HL-60/S4 (cell line): ENCODE measurements at regions not wholly inside any gene's neighbourhood (a gene's known extent, or its start where the extent isn't known, plus 50 kb on each side); places are given as distances from the start of the nearest gene placed in this dataset.

ENCODE experiments used
- in situ Hi-C: fragments of 300-500 bp; cut with MboI; formaldehyde crosslinking; loops from 2 replicates; pipeline ENCODE4 v1.14.3; 2022; ENCODE audit warnings: low sequenced_read_pairs

DNA sequence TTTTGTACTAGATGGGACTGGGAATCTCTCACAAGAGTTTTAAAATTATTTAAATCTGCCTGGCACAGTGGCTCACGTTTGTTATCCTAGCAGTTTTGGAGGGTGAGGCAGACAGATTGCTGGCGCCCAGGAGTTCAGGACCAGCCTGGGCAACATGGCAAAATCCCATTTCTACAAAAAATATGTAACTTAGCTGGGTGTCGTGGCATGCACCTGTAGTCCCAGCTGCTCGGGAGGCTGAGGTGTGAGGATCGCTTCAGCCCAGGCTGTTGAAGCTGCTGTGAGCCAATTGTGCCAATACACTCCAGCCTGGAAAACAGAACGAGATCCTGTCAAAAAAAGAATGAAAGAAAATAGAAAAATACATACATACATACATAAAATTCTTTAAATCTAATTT, 685.7 kb upstream of the PIK3C3 start:
- in situ Hi-C loops: no loop called here

DNA sequence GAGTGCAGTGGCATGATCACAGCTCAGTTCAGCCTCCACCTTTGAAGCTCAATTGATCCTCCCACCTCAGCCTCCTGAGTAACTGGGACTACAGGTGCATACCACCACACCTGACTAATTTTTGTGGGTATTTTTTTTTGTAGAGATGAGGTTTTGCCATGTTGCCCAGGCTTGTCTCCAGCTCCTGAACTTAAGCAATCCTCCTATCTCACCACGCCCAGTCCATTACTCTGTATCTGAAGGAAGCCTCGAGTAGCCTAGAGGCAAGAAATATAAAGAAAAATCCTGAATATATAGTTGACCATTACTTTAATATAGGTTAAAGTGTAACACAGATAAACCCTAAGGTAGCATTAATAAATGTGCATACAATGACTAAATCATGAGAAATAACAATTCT, 686.8 kb upstream of the PIK3C3 start:
- in situ Hi-C loops: no loop called here

DNA sequence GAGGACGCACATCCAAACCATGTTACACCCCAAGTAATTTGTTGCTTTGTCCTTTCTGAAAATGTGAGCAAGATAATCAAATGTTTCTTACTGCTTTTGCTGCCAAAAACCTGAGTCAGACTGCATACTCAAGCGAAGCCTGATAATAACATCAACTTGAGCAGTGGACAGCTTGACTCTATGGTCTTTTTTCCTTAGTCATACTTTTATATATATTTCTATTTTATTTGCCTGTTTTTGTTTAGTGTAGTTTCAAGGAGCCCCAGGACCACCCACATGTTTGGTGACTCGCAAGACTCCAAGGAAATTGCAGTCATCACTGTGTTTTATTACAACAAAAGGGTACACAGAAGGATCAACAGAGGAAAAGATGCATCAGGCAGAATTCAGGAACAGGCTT, 688.4 kb upstream of the PIK3C3 start:
- in situ Hi-C loops: no loop called here

DNA sequence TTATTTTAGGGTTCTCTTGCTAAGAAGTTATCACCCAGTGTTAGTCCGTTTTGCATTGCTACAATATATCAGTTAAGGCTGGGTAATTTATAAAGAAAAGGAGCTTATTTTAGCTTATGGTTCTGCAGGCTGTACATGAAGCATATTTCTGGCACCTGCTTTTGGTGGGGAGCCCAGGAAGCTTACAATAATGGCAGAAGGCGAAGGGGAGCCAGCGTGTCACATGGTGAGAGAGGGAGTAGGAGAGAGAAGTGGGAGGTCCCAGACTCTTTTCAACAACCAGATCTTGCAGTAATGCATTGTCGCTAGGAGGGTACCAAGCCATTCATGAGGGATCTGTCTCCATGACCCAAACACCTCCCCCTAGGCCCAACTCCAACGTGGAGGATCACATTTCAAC, 688.8 kb upstream of the PIK3C3 start:
- in situ Hi-C loops: no loop called here

DNA sequence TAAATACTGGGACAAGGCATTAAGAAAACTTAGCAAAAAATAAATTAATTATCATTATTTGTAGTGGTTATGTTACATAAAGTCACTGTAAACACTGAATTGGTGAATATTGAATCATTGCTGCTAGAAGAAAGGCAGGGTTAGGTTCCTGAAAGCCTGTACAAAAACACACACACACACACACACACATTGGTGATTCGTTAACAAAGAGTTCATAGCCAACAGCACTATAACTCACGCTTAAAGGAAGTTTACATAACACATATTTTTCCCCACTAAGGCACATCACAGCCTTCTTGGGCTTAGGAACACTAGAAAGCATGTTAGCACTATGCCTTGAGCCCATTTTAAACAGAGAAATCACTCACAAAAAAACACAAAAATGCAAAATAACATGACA, 690.0 kb upstream of the PIK3C3 start:
- in situ Hi-C loops: no loop called here

DNA sequence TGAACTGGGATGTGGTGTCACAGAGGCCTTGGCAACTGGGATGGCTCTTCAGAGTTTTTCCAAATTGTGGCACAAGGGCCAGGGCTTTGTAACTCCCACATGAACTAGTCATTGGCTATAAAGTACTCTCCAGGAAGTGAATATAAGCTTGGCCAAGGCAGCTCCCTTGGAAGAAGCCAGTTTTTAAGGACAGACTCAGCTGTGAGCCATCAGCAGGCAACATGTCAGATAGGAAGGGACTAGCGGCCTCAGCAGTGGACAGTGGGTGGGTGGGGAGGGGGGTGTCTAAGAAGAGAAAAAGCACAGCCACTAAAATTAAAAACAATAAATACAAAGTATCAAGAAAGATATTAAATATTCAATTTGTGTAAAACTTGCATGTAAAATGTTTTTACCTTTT, 691.1 kb upstream of the PIK3C3 start:
- in situ Hi-C loops: no loop called here

DNA sequence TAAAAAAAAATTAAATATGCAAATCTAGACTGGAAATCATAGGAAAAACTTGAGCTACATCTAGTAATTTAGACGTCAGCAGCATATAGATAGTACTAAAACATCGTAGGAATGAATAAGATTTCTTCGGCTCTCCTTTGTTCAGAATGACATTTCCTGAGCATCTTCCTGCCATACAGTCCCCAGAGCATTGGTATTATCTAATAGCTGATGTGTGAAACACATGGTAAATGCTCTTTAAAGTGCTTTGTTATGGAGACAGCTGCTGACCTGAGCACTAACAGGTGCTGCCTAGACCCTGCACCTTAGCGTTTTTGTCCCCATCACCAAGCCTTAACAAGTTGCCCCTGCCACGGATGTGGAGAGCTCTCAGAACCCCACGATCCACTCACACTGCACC, 692.3 kb upstream of the PIK3C3 start:
- in situ Hi-C loops: no loop called here

DNA sequence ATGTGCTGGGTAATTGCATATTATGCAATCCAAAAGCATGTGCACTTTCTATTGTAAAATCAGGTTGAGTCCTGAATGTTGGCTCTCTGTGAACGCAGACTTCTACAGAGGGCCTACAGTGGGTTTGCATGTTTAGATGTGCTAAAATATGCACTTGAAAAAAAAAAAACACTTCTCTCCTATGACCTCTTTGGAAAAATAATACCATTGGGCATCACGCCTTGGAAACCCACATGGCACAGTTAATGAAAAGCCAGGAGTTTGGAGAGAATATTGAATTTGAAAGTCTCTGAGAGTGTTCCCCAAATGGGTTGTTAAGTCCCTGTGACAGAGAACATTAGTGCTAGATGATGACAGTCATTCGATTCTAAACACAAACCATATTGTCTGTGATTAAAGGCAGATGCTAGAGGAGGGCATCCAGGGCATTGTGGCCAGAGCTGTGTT, 710.4 kb upstream of the PIK3C3 start:
- in situ Hi-C loops: no loop called here

DNA sequence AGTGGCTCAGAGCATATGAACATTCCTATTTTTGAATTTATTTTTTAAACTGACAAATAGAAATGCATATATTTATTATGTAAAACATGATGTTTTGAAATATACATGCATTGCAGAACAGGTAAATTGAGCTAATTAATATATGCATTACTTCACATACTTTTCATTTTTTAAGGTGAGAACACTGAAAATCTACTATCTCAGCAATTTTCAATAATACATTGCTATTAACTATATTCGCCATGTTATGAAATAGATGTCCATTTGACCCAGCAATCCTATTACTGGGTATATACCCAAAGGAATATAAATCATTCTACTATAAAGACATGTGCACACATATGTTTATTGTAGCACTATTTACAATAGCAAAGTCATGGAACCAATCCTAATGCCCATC, 717.7 kb upstream of the PIK3C3 start:
- in situ Hi-C loops: no loop called here

DNA sequence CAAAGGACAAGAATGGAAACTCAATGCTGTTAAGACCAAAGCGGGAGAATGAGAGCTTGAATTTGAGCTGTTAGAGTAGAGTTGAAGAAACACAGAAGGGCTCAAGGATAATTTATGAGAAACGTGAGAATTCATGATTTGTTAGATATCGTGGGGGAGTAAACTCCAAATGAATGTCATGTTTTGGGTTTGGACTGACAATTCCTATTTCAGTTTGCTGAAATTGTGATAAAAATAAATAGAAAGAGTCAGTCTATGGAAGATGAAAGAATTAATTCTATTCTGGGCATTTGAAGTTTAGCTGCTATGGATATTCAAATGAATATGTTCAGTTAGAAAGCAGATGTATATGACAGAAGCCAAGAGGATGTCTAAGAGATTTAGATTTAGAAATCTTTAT, 723.4 kb upstream of the PIK3C3 start:
- in situ Hi-C loops: no loop called here

DNA sequence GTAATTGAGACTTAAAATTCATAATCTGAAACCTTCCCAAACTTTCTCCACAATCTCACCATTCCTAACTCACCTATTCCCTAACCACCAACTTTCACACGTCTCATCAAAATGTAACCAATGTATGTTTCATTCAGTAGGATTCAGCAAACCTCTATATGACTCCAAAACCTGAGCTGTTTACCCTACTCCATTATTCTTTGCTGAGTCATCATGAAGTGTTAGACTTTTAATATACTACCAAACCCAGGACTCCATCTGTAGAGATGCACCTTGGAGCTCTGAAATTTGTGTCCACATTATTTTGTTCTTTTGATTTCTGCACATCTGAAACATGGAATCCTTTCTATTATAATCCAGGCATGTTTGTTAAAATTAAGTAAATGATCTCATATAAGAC, 727.0 kb upstream of the PIK3C3 start:
- in situ Hi-C loops: no loop called here

DNA sequence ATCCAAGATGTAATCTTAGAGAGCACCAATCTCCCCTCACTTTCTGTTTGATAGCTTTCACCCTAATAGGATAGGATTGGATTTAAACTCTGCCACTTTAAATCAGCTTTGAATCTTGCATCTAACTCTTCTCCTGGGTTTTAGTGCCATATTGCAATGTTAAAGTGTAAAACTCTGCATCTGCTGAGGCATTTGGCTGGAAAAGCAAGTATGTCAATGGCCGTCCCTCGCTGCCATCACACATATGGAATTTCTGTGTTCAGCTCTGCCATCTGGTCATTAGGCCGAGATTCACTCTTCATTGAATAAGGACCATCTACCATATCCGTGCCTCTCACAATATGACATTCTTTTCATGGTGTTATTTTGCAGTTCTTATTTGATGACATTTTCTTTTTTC, 728.1 kb upstream of the PIK3C3 start:
- in situ Hi-C loops: no loop called here

DNA sequence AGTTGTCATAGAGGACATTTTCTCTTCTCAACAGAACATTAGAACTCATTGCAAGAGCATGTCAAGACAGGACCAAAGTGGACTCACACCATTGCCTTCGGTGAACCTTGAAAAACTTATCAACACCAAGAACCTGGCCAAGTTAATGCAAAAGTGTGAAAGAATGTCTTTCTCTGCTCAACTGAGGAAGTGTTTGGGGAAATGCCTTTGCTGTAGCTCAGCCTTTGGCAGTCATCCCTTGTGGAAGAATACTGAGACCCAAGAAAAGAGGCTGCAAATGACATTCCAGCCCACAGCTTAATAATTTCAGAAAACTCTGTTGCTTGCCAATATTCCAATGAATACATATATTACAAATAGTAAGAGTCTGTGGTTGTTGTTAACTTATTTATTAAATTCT, 728.8 kb upstream of the PIK3C3 start:
- in situ Hi-C loops: no loop called here

DNA sequence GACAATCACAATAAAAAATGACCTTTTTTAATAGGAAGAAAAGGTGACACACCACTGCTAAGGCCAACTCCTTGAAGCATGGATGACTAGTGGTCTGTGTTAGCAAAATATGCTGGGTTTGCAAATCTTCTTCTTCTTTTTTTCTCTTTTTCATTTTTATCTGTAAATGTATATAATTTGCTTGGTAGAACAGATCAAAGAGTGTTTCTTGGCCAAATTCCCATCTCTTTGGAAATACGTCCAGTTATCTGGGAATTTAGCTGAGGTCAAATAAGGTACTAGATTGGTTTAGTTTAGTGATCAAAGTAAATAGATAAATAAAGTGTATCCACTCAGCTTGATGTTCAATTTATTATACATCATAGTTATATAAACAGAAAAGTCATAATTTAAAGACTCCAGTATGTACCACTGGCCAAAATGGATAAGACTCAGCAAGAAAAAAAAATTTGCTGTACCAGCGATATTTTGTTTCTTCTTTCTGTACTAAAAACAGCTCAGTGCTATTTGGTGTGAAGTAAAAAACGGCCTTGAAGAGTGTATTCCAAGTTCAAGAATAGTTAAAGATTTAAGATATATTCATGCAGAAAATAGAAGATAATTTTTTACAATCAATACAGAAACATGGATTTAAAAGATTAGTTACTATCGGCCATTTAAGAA, 738.6 kb upstream of the PIK3C3 start:
- in situ Hi-C loops: no loop called here

DNA sequence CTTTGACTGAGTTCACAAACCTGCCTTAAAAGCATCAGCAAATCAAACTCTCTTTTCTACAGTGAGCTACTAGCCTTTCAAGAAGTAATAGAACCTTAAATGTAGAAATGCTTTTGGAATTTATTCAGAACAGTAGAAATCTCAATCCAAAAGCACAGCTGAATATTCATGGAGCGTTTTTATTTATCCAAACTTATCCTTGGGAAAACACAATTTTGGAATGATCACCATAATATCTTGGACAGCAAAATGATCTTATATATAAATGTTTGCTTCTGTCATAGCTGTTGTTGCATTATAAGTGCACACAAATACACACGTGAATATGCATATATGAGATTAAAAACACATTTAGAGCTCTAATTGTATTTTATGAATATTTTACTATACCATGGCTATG, 747.3 kb upstream of the PIK3C3 start:
- in situ Hi-C loops: no loop called here

DNA sequence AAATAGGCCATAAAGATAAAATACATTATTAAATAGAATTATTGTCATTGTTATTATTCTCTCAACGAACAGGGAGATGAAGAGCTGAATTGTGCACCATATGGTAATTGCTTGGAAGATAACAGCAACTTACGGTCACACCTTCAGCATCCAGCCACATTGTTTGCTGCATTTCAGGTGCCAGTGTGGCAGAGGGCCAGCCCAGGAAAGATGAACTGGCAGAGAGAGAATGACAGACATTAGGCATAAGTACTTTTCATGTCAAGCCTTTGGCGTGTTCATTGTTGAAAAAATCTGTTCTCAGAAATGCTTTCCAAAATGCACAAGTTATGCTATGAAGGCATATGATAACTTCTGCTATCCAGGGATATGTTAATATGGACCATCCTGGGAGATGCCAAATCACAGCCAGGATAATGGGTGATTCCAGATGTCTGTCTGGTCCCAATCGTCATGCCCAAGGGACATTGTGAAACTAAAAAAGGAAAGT, 748.6 kb upstream of the PIK3C3 start:
- in situ Hi-C loops: no loop called here

DNA sequence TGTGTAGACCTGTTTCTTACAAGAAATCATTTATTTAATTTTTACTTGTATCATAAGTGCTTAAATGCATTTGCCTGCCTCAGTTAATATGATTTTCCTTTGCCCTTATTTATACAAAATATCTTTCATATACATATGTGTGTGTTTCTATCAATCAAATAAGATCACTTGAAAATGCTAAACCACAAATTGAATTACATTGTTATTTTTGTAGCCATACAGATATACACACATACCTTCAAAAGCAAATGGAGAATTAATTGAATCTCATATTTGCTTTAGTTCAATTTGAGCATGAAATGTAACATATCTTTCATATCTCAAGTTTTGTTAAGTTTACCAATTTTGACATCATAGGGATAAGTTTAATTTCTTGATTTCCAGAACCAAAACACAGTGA, 755.8 kb upstream of the PIK3C3 start:
- in situ Hi-C loops: no loop called here

DNA sequence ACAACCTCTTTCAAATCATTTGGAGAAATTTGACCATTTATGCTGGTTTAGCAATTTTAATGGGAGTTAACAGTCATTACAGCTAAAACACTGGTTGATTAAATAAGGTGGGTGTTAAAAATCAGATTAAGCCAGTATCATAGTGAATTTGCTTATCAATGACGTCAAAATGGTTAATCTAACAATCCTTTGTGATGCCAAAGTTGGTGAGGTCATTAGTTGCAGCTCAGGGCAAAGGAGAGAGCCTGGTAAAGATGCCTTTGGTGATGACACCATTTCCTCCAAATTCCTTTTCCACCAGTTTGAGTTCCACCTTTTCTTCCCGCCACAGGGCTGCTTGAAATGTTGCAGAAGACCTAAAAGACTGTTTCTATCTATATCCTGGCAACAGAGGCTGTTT, 757.1 kb upstream of the PIK3C3 start:
- in situ Hi-C loops: no loop called here

DNA sequence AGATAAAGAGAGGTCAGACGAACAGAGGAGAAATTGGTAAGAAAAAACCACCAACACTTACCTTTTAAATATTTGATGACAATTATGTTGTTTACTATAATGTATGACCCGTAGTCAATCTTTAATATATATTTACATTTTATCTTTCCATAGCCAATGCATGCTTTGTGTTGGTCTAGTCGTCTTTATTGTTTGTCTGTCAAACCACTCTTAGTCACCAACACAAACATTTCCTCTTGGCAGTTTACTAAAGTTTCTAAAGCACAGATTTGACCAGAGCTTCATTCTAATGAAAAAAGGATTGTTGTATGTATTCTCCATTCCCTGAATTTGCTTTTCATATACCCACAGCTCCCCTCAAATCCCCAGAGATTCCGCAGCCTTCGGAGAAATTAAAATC, 784.7 kb upstream of the PIK3C3 start:
- in situ Hi-C loops: no loop called here

DNA sequence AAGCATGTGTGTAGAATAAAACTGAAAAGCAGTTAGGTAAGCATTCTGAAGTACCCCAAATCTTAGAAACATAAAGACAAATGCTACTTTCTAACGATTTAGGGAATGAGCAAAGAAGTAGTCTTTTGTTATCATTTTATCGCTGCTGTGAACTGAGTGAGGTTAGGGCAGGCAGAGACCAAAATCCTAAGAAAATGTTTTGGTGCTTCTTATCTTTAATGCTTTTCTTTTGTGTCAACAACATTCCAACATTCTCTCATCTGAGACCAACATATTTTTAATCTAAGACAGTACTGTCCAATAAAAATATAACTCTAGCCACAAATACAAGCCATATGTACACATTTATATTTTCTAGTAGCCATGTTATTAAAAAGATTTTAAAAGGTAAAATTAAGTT, 789.4 kb upstream of the PIK3C3 start:
- in situ Hi-C loops: no loop called here

DNA sequence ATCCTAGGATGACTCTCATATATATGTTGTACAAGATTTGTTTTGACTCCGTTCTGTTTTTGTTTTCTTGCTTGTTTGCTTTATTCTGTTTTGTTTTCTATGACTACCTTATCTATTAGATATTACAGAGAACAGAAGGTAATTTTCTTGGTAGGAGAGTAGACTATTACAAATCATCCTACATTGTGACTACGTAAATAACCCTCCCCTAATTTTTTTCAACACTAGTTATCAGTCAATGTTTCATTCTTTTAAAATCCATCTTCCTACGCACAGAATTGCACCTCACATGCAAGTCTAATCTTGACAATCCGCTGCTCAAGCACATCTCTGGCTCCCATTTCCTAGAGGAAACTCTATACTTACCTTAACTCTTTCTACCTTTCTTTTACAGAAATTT, 792.3 kb upstream of the PIK3C3 start:
- in situ Hi-C loops: no loop called here

DNA sequence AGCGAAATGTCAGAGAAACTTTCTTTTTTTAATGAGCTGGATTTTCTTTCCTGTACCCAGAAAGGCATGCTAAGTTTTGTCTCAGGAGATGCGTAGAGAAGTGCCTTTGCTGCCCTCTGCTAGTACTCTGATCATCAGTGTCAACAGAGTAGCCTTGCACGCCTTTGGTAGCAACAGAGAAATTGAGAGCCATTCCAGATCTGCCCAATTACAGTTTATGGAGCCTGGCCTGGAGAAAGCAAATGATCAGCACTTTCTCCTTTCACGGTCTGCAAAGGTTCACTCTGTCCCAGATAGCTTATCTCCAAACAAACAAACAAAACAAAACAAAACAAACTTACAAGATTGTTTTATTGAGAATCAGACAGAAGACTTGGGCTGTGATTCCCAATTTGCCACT, 792.8 kb upstream of the PIK3C3 start:
- in situ Hi-C loops: no loop called here
